Iris pigment epithelial cell (primary cell): ENCODE measurements at regions not wholly inside any gene's neighbourhood (a gene's known extent, or its start where the extent isn't known, plus 50 kb on each side); places are given as distances from the start of the nearest gene placed in this dataset.

Experiments
- DNase-seq: peaks from one replicate; pipeline ENCODE4 v3.0.0-alpha.2; 2011; ENCODE audit warnings: low read depth

DNA sequence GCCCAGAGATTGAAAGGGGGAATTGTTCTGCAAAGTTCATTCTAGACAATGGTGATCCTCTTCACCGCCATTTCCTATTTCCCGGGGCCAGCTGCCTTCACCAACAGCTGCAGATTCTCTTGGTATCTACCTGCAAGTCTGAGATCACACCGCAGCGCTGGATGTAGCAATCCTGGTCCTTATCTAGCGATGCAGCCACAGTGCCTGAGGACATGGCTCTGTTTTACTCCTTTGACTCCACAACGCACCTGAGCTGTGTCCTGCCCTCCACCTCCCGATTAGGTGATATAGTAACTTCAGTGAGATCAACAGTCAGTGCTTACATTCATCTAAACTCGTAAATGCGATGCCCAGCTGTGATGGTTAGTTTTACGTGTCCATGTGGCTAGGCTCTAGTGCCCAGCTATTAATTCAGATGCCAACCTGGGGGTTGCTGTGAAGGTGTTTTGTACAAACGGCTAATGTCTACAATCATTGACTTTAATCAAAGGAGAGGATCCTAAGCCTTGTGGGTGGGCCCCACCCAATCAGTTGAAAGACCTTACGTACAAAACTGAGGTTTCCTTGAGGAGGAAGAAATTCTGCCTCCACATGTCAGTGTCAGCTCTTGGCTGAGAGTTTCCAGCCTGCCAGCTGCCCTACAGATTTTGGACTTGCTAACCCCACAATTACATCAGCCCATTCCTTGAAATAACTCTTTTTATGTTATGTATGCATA is 189.8 kb downstream of the SH3BP4 start:
- no peak for DNase-seq

DNA sequence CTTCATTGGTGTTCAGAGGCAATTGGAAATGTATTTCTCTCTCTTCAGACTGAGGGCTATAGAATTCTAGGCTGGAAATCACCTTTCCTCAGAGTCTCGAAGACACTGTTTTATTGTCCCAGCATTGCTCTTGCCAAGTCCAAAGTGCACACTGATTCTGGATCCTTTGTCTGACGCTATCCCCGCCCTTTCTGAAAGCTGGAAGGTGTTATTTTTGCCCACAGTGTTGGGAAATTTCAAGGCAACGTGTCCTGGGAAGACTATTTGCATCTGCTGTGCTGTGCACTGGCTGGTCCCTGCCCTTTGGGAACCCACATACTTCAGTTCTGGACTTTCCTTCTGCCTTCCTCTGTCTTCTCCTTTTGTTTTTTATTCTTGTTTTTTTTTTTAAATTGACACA is 190.8 kb downstream of the SH3BP4 start:
- DNase-seq: no peak

DNA sequence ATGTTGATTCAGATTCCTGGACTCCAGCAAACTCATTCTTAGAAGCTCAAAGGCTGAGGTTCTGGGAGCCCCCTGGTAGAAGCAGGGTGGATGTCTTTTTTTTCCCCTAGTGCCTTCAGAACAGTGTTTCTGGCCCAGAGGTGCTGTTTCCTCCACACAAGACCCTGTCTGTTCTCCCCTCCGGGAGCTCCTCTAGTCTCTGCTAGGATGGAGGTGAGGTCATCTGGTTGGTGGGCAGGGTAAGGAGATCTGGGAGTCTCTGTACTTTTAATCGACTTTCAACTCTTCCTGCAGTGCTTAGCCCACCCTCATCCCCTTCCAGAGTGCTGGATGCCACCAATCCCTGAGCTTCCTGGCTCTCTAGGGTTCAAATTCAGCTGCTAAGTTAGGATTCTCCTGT is 192.0 kb downstream of the SH3BP4 start:
- DNase-seq: no peak

DNA sequence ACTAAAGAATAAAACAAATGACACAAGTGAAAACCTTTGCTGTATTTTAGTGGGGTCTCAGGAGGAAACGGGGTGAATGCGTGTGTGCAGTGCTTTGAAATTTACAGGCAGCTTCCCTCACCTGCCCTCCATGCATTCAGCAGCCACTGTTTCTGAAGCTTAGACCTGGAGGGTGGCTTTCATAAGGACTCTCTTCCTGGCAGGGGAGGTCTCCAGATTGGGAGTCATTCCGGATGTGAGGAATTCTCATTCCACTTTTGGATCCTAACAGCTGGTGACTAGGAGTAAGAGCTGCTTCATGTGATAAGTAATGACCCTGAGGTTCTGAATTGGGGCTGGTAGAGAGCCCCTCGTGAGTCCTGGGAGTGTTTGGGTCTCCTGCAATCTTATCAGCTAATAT is 192.5 kb downstream of the SH3BP4 start:
- DNase-seq: no peak

DNA sequence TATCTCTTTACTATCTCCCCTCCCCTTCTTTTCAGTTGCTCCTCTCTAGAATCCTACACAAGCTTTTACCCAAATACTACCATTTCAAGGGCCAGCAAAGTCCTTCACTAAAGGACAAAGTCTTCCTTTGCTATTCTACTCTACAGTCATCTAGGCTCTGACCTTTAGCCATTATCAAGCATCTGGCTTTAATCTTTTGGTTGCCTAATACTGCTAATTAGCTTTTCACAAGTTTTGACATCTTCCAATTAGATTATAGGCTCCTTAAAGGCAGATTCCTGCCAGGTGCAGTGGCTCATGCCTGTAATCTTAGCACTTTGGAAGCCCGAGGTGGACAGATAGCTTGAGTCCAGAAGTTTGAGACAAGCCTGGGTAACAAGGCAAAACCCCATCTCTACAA is 194.4 kb downstream of the SH3BP4 start:
- DNase-seq: no peak

DNA sequence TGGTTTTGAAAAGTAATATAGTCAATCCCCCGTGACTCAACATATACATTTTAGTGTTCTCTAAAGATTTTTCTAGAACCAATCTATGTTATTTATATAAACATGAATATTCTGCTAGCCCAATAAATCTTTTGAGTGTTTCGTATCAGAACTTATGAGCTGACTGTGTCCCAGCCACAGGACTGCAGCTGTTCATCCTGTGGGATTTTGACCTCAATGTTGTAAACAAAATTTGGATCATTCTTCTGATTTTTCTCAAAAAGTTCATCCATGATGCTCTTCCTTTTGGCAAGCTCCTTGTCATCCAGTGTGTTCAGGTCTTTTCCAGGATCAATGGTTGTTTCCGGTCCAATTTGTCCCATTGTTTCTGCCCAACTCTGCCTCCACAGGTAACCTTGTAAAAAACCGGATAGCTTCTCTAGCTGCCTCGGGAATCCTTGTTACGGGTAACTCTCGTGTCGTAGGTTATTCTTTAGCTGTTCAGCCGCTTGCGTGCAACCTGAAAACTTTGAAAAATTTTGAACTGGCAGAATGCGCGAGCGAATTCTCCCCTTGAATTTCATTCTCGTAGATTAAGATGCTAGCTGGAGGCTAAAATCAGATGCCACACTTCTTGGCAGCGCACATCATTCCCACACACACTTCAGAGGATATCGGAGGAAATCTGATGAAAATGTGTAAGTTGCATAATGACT is 195.2 kb downstream of the SH3BP4 start:
- DNase-seq: no peak

DNA sequence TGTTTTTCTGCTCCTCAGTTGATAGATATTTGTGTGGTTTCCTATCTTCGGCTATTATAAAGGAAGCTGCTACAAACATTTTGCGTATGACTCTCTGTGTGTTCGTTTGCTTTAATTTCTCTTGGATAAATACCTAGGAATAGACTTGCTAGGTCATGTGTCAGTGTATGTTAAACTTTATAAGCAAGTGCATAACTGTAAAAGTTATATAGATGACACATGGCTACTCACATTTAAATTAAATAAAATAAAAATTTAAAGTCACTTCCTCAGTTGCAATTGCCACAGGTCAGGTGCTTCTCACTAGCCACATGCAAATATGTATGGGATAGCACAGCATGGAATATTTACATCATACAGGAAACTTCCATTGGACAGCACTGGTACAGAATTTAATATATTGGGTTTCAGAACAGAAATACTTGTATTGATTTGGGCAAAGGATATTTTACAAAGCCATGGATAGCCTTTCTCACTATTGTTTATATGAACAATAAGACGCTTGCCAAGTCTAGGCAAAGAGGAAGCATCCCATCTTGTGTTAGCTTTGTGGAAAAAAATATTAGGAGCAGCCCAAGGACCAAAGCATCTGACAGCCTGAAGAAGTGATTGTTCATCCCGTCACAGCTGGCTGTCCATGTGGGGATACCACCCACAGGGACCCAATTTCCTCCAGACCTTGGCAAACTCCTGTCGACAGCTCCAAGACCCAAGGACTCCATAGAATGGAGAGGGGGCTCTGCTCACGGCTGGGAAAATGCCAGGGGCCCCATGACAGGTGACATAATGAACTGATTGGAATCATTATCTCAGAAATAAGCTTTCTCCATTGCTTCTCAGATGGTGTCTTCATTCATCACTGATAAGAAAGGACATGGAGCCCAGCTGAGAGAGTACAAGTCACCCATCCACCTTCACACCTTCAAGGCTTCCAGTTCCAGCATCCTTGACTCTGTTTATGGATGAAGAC is 196.7 kb downstream of the SH3BP4 start:
- DNase-seq: no peak

DNA sequence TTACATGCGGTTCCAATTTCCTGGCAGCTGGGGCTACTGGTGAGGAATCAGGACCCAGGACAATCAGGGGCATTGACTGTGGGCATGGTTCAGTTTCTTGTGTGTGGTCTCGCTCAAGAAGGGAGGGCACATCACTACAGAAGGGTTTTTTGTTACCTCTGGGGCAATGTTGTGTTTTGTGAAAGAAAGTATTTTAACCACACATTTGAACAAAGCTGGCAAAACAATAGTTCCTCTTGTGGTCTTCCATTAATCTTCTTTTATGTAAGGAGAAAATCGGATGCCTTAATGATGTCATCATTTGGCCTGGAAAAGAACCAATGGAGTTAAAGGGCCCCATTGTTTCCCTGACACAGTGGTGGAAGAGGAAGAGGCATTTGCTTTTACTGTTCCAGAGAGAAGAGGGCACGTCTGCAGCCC is 197.4 kb downstream of the SH3BP4 start:
- no peak for DNase-seq

DNA sequence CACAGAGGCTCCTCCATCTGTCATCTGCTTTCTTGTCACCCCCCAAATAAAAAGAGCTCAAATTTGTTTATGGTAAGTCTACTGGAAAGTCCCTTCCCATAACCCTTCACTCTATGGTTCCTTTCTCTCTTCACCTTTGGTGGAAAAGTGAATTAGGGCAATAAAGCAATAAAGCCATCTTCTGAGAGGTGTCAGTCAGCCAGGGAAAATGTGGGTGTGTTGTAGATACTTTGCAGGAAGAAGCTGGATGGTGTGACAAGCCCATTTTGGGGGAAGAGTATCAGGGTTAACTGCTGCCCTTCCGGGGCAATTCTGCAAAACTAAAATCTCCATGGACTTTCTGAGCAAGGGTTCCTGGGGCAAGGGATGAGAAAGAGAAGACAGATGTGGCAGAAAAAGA is 197.9 kb downstream of the SH3BP4 start:
- no peak for DNase-seq

DNA sequence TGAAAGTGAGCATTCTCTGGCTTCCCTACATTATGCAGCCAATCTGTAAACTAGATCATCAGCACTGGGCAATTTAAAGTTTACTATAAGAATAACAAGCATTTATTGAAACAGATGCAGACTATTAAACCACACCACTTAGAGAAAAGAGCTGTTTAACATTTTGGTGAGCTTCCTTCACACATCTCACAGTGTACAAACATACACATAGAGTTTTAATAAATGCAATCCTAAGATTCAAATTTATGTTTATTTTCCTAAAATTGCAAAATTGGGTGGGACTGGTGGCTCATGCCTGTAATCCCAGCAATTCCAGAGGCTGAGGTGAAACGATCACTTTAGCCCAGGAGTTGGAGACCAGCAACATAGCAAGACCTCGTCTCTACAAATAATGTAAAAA is 199.3 kb downstream of the SH3BP4 start:
- no peak for DNase-seq

DNA sequence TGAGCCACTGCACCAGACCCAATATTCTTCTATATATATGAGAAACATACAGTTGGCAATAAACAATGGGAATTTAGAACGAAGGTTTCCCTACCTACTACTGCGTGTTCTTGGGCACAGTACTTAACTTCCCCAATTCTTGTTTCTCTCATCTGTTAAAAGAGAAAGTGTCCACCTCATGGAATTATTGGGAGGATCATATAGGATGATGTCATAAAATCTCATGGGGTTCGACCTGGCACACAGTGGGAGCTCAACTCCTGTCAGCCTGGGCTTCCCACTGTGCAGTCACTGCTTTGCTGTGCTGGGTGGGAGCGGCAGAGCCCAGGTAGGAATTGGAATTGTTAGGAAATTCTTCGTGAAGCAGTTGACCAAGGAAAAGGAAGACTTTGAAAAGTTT is 203.3 kb downstream of the SH3BP4 start:
- no peak for DNase-seq

DNA sequence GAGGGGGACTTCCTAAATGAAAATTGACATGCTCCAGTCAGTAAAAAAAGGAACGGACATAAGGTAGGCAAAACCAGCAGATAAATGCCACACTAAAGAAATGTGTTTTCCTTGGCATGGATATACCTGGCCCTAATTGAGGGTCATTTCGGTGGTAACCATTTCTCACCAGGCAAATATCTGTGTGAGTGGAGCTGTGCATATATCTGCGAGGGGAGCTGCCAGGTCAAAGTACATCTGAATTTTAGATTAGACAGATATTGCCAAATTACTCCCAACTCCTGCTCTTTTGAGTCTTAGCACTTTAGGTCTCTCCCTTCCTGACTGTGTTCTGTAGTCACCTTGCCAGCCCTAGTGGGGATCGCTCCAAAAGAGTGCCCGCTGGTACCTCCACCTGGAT is 204.2 kb downstream of the SH3BP4 start:
- no peak for DNase-seq

DNA sequence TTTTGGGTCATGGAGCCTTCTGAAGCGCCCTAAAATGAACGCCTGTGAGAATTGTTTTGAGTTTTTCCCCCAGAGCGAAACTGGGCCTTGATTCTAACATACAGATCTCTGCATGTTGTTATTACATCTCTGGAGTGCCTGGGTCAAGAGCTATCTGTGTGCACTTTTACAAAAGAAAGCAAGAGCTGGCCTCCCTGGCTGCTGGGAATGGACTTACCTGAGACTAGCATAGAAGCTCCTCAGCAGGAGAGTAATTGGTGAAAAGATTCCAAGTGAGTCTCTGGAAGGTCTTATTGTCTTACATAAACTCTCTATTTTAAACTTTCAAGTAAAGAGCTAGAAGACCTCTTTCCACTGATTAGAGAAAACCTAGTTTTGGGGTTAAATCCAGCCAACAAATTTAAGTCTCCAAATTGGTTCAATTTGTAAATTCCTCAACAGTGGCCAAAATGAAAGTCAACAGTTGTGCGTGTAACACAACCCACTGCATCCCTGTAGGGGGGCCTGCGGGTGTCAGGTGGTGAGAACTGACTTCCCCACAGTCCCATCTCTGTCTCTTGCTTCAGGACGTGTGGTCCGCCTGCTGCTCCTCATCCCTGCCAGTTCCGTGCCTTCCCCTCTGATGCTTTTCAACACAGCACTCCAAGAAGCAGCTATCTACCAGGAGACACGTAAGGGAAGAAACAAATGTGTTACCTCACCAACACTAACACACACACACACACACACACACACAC is 206.1 kb downstream of the SH3BP4 start:
- no peak for DNase-seq

DNA sequence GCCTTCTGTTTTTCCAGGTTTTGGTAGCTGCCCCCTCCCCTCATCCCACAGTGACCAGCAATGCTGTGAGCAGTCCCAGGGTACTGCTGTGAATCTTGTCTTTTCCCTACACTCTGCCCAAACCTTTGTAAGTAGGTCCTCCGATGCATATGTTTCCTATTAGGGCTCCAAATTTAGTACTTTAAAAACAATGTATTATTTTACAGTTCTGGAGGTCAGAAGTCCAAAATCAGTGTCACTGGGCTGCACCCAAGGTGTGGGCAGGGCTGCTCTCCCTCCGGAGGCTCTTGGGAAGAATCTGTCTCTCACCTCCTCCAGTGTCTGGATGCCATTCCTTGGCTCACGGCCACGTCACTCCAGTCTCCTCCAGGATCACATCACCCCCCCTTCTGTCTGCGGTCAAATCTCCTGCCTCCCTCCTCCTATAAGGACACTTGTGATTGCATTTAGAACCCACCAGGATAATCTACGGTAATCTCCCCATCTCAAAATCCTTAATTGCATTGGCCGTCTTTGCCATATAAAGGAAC is 208.5 kb downstream of the SH3BP4 start:
- DNase-seq: no peak

DNA sequence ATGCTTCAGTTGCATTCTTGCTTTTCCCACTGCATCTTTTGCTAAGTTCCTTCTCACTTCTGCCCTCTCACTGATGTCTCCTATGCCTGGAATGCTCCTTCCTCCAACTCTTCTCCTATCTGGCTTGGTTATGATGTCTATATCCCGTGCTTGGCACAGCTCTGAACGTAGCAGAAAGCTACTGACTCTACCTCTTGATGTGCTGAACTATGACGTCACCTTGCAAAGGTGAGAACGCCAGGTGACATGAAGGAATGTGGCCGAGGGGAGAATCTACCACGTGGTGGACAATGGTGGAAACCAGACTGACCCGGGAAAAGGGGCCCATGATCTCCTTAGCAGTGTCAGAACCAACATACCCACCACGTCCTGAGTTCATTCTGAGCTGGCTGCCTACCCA is 209.7 kb downstream of the SH3BP4 start:
- no peak for DNase-seq

DNA sequence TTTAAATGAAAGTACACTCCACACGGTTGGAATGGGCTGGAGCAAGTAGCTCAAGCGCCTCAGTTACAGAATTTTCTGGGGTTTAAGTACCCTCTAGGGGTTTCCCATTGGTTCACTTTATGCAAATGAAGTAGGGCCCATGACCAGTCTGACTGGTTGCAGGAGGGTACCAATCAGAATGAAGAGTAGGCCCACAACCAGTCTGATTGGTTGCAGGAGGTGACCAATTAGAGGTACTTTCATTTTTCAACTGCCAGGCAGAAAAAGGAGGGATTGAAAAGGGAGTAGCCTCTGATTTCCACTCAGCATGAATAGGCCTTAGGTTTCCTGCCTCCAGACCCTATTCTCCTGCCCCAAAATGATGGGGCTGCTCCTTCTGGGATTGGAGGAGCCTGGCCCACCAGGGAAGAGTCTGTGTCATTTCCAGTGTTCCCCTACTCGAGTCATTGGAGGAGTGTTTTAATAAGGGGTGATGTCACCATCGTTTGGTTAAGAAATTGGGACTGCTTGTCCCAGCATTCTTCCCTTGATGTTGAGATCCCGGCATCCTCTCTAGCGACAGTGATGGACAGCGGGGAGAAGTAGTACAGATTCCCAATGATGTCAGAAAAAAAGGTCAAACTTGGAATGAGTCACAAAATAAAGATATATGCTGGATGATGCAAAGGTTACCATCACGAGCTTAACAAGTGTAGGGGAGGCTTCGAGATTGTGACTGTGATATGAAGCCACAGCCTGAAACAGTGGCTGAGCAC is 210.4 kb downstream of the SH3BP4 start:
- peak; percentile 35 for DNase-seq

DNA sequence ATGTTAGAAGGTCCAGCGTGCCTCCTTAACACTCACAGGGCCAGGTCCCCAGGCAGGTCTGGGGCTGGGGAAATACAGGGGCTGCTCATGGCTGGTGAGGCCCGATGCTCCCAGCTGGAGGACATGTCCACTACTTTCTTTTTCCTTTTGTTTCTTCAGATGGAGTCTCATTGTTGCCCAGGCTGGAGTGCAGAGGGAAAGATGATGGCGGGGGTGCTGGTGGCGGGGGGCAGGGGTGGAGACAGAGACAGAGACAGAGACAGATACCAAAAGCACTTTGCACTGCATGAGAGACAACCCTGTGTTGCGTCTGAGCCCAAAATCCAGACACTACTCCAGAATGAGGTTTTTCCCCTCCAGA is 211.0 kb downstream of the SH3BP4 start:
- DNase-seq: no peak

DNA sequence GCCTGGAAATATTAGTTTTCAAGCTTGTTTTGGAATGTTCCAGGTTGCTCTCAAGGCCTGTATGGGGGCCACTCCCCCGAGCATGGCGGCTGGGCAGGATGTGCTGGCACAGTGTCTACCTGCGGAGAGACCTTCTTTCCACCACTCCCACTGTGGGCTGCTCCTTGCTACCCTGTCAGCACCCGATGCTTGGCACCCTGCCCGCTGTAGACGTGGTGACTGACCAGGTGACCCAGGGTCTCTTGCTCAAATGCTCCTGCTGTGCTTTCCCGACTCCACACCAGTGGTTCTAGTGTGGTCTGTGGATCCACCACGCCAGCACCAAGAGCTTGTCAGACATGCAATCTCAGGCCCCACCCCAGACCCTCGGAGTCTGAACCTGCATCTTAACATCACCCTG is 213.3 kb downstream of the SH3BP4 start:
- no peak for DNase-seq

DNA sequence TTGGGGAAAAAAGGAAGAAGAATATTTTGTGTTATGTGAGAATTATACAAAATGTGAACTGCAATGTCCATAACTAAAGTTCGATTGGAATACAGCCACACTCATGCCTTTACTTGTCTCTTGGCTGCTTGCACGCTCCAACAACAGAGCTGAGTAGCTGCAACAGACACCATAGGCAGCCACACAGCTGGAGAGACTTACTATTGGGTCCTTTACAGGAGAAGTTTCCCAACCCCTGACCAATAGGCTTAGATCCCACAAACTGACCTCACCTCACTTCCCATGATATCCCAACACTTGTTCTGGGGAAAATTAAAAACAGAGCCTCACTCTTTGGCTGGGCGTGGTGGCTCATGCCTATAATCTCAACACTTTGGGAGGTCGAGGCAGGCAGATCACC is 213.8 kb downstream of the SH3BP4 start:
- no peak for DNase-seq

DNA sequence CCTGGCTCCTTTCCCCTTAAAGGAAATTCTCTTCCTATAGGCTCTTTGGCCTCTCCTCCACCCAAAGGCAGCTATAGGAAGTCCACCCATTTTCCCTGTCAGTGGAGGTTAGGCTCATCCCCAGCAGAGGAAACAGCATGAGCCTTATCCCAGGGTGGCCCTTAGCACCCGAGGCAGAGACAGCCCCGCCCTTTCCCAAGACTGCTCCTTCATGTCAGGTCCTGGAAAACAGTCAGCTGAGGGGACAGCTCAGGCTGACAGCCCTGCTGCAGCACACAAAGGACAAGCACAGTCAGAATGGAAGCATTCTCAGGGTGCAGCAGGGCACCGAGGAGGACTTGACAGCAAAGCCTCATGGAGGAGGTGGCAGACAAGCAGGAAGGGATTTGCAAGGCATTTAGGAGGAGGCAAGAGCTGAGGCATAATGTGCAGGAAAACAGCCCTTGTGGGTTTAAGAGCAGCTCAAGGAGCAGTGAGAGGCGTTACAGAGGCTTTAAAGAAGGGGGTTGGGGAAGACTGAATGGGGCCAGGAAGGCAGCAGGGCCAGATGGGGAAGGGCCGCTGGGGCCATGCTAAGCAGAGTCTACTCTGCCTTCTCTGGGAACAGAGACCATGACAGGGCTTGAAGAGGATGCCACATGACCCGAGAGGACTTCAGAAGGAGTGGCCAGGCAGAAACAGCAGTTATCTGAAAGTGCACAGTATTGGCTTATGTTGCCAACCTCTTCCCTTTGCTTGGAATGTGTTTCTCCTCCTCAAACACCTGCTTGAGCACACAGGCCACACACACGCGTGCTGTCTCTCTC is 216.6 kb downstream of the SH3BP4 start:
- DNase-seq: no peak
